B cell (primary cell): ENCODE measurements at regions not wholly inside any gene's neighbourhood (a gene's known extent, or its start where the extent isn't known, plus 50 kb on each side); places are given as distances from the start of the nearest gene placed in this dataset.

Experiments
- ATAC-seq: fragments of 200-7000 bp; cut with Tn5 transposase; one replicate; pipeline ENCODE4 v1.10.0; 2021; ENCODE audit warnings: low read depth, mild to moderate bottlenecking, moderate number of reproducible peaks, moderate library complexity
- CTCF ChIA-PET: fragments of 350-600 bp; sonication (Branson Sonifier 250); formaldehyde crosslinking; loops from one replicate; lab custom pipeline; 2021; ENCODE audit warnings: antibody characterized with exemption, inconsistent platforms; lab: Charles Lee
- POLR2A ChIA-PET: fragments of 350-600 bp; sonication (Branson Sonifier 250); formaldehyde crosslinking; loops from one replicate; lab custom pipeline; 2021; ENCODE audit warnings: antibody characterized with exemption; lab: Charles Lee
- DNase-seq: peaks from one replicate; pipeline ENCODE4 v3.0.0; 2013
- H2AFZ ChIP-seq: 2 replicates; pipeline ENCODE4 v1.6.1; 2012; ENCODE audit warnings: mild to moderate bottlenecking, low read depth, low read length; ENCODE audit not compliant: insufficient read depth, poor library complexity, severe bottlenecking
- H3K27ac ChIP-seq, 2 donors: 1 replicate in 1 of 2; 2 replicates in 1 of 2; pipeline ENCODE4 v1.5.1; 2012 to 2013; ENCODE audit warnings: low read length in 2 of 2, mild to moderate bottlenecking in 2 of 2, moderate library complexity in 1 of 2
- H3K27me3 ChIP-seq, 4 experiments: fragments of 200-600 bp in 1 of 4; sonication (generic) in 1 of 4; replicated peaks in 1 of 4; 1 replicate in 2 of 4; 2 replicates in 2 of 4; pipeline versions ENCODE4 v1.6.1 to v1.7.0; 2013 to 2016; ENCODE audit warnings: low read length in 3 of 4, mild to moderate bottlenecking in 2 of 4, mixed read lengths in 1 of 4, moderate library complexity in 1 of 4; ENCODE audit not compliant: insufficient read depth in 4 of 4, control insufficient read depth in 3 of 4; ENCODE audit errors: control extremely low read depth in 1 of 4
- H3K36me3 ChIP-seq, 2 experiments: replicated peaks in 1 of 2; 1 replicate in 1 of 2; 2 replicates in 1 of 2; pipeline versions ENCODE4 v1.6.1 to v1.7.1; 2013; ENCODE audit warnings: low read length in 1 of 2; ENCODE audit not compliant: insufficient read depth in 2 of 2, control insufficient read depth in 1 of 2; ENCODE audit errors: control extremely low read depth in 1 of 2, extremely low read depth in 1 of 2
- H3K4me1 ChIP-seq, 2 donors: fragments of 200-600 bp in 1 of 2; sonication (generic) in 1 of 2; 1 replicate in 1 of 2; 2 replicates in 1 of 2; pipeline versions ENCODE4 v1.5.1 to v1.6.1; 2013 to 2017; ENCODE audit warnings: low read length in 2 of 2; ENCODE audit not compliant: control insufficient read depth in 2 of 2, insufficient read depth in 2 of 2
- H3K4me2 ChIP-seq: replicated peaks from 2 replicates; pipeline ENCODE3; 2012; ENCODE audit warnings: mild to moderate bottlenecking, low read depth, low read length; ENCODE audit not compliant: poor library complexity, severe bottlenecking
- H3K4me3 ChIP-seq, 5 experiments: fragments of 200-600 bp in 1 of 5; sonication (generic) in 1 of 5; 1 replicate in 3 of 5; 2 replicates in 2 of 5; pipeline versions ENCODE4 v1.5.1 to v1.7.0; 2011 to 2016; ENCODE audit warnings: low read length in 4 of 5, mild to moderate bottlenecking in 4 of 5, low read depth in 2 of 5, control low read depth in 1 of 5, moderate library complexity in 1 of 5; ENCODE audit not compliant: insufficient read depth in 1 of 5; ENCODE audit errors: control extremely low read depth in 1 of 5, extremely low read depth in 1 of 5
- H3K79me2 ChIP-seq: fragments of 200-600 bp; sonication (generic); one replicate; pipeline ENCODE4 v1.6.0; 2016; ENCODE audit warnings: low read length; ENCODE audit not compliant: control insufficient read depth, insufficient read depth
- H3K9ac ChIP-seq: fragments of 200-600 bp; sonication (generic); 2 replicates; pipeline ENCODE4 v1.6.1; 2017; ENCODE audit warnings: mild to moderate bottlenecking, low read length, moderate library complexity
- H3K9me3 ChIP-seq, 3 donors: one replicate each; pipeline versions ENCODE4 v1.6.1 to v1.7.1; 2013; ENCODE audit warnings: low read length in 2 of 3; ENCODE audit not compliant: control insufficient read depth in 2 of 3, insufficient read depth in 1 of 3; ENCODE audit errors: control extremely low read depth in 1 of 3
- H4K20me1 ChIP-seq: 2 replicates; pipeline ENCODE4 v1.6.0; 2012; ENCODE audit warnings: mild to moderate bottlenecking, low read length; ENCODE audit not compliant: insufficient read depth, control insufficient read depth, poor library complexity, severe bottlenecking
- H3K27ac Mint-ChIP-seq: one replicate; pipeline ENCODE4 v1.8.0; 2021; ENCODE audit warnings: mixed read lengths
- H3K27me3 Mint-ChIP-seq: one replicate; pipeline ENCODE4 v1.8.0; 2021; ENCODE audit warnings: mixed read lengths
- H3K4me1 Mint-ChIP-seq: one replicate; pipeline ENCODE4 v1.8.0; 2021; ENCODE audit warnings: mixed read lengths
- H3K4me3 Mint-ChIP-seq: one replicate; pipeline ENCODE4 v1.8.0; 2021; ENCODE audit warnings: mixed read lengths
- H3K9me3 Mint-ChIP-seq: one replicate; pipeline ENCODE4 v1.8.0; 2022; ENCODE audit warnings: mixed read lengths; ENCODE audit not compliant: insufficient read depth
- CTCF ChIP-seq: fragments of 200-600 bp; IDR thresholded peaks from one replicate; pipeline ENCODE4 v1.8.0; 2022; ENCODE audit warnings: antibody characterized with exemption, mild to moderate bottlenecking
- EZH2 ChIP-seq: IDR thresholded peaks from 2 replicates; pipeline ENCODE4 v1.6.1; 2012; ENCODE audit warnings: borderline replicate concordance, low read depth, mild to moderate bottlenecking, moderate library complexity, low read length; ENCODE audit not compliant: insufficient read depth, poor library complexity, severe bottlenecking
- WGBS: methylation state at CpG from one replicate; pipeline ENCODE4 v1.1.5; 2013; ENCODE audit warnings: missing lambda C conversion rate; ENCODE audit not compliant: insufficient coverage; 5-methylcytosine and 5-hydroxymethylcytosine counted together
- intact Hi-C: fragments of 100-400 bp; cut with micrococcal nuclease; formaldehyde crosslinking; loops from one replicate; pipeline ENCODE4 v1.10.0; 2022

- no peak for TF ChIP-seq EZH2
- no peak for TF ChIP-seq CTCF
- H3K9me3 ChIP-seq = no peaks in the 10 kb centered on the region
- 95% methylated on average over 3 of the region's 5 CpGs for WGBS
- no peaks in the 10 kb centered on the region for H3K4me1 Mint-ChIP-seq
- H3K4me3 ChIP-seq = no peak overlapping the region
- no peak overlapping the region for H3K27ac ChIP-seq
- H3K27me3 Mint-ChIP-seq = peaks cover 17% of the 10 kb centered on the region
- POLR2A ChIA-PET = no interaction called here
- no peak overlapping the region for H3K9ac ChIP-seq
- H4K20me1 ChIP-seq = no peaks in the 10 kb centered on the region
- H3K4me2 ChIP-seq = no peak overlapping the region
- peaks cover 0 to under 1% (median 0%) of the 10 kb centered on the region in 4 experiments for H3K27me3 ChIP-seq
- H3K4me3 Mint-ChIP-seq = no peak overlapping the region
- H3K4me1 ChIP-seq = no peaks in the 10 kb centered on the region
- H3K9me3 Mint-ChIP-seq = no peaks in the 10 kb centered on the region
- DNase-seq = no peak
- no peak overlapping the region for H3K27ac Mint-ChIP-seq
- CTCF ChIA-PET = no interaction called here
- no peaks in the 10 kb centered on the region for H3K79me2 ChIP-seq
- no peak overlapping the region for H2AFZ ChIP-seq
- intact Hi-C loops = no loop called here
- no peak for ATAC-seq
- H3K36me3 ChIP-seq = no peaks in the 10 kb centered on the region
These were observed 149.2 kb upstream of the SLCO3A1 start for GRCh38 chr15:91704343-91704742.

- 21% methylated on average over 9 of the region's 9 CpGs for WGBS
- H3K27me3 Mint-ChIP-seq = peaks cover 21% of the 10 kb centered on the region
- TF ChIP-seq EZH2 = no peak
- peak; percentile 30 for TF ChIP-seq CTCF
- no peaks in the 10 kb centered on the region for H3K9me3 Mint-ChIP-seq
- ATAC-seq = no peak
- Histone ChIP-seq H3K27me3 (peaks cover 0 to 3% (median 0%) of the 10 kb centered on the region in 4 experiments), H3K27ac (no peak overlapping the region), H3K9ac (no peak overlapping the region), H3K4me3 (no peak overlapping the region), H4K20me1 (no peaks in the 10 kb centered on the region), H3K79me2 (no peaks in the 10 kb centered on the region), H2AFZ (no peak overlapping the region), H3K4me2 (no peak overlapping the region), H3K36me3 (no peaks in the 10 kb centered on the region), H3K4me1 (no peaks in the 10 kb centered on the region), H3K9me3 (no peaks in the 10 kb centered on the region)
- H3K27ac Mint-ChIP-seq = no peak overlapping the region
- CTCF ChIA-PET = interaction anchor here (0.6 to 1.0 kb wide), 3 partner anchors 12 to 372 kb away, joined by 3 to 5 read pairs (median 3); no protein-coding TSS in a partner anchor
- intact Hi-C loops = no loop called here
- H3K4me1 Mint-ChIP-seq = no peaks in the 10 kb centered on the region
- POLR2A ChIA-PET = no interaction called here
- no peak overlapping the region for H3K4me3 Mint-ChIP-seq
- DNase-seq = peak; percentile 24
These were observed 147.0 kb upstream of the SLCO3A1 start for GRCh38 chr15:91706322-91707032.
